IPS-NIHi11 (cell line): ENCODE measurements at regions not wholly inside any gene's neighbourhood (a gene's known extent, or its start where the extent isn't known, plus 50 kb on each side); places are given as distances from the start of the nearest gene placed in this dataset.
"Not testable (repeated sequence)": the region's sequence is repeated elsewhere in the genome, so short reads cannot be mapped to it uniquely, and the experiment has no call there.

Experiments used
- DNase-seq: peaks from one replicate; pipeline ENCODE4 v3.0.0; 2012; ENCODE audit warnings: mixed read lengths, low spot score

DNA sequence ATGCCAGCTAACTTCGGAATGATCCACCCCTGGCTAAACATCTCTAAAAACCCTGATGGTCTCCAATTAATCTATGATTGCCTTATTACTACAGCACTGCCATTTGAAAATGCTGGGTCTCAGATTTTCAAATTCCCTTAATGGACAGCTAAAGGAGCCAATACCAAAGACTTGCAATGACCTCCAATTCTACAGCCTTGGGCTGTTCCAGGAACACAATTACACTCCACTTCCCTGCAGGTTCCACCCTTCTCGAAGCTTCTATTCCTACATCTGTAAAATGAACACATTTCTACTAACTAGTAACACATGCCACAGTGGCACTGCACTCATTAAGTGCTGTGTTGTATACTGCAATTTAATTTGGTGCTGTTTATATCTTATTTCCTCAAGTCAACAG, 85.7 kb upstream of the AK4 start:
- no peak for DNase-seq

DNA sequence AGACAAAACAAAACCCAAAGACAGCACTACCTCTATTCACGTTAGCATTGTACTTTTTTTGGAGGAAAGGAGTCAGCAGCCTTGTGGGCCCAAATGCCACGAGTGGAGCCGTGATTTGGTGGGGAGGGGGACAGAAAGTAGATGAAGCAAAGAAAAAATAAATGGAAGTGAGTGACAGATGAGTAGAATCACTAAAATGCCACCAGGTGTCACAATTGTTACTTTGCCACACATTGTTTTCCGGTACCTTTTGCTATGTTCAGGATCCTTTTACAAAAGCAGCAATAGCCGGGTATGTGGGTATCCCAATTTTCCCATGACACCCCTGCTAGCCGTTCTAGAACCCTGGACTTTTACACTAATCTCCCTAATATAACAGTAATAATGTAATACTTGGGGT, 85.0 kb upstream of the AK4 start:
- DNase-seq: no peak

DNA sequence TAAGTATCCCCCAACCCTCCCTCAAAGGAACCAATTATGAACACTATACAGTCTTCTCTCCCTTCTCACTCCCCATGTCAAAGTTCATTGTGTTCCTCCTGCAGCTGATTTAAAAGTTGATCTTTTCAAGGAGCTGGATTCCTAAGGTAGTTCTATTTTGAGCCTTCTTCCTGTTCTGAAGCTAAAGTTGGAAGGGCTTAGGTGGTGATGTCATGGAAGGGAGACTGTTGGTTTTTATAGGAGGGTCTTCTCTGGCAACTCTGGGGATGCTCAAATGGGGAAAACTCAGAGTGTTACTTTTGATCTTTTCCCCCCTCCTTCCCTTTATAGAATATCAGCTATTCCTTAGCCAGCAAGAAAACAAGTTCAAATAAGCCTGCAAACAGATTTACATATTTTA, 83.0 kb upstream of the AK4 start:
- DNase-seq: no peak

DNA sequence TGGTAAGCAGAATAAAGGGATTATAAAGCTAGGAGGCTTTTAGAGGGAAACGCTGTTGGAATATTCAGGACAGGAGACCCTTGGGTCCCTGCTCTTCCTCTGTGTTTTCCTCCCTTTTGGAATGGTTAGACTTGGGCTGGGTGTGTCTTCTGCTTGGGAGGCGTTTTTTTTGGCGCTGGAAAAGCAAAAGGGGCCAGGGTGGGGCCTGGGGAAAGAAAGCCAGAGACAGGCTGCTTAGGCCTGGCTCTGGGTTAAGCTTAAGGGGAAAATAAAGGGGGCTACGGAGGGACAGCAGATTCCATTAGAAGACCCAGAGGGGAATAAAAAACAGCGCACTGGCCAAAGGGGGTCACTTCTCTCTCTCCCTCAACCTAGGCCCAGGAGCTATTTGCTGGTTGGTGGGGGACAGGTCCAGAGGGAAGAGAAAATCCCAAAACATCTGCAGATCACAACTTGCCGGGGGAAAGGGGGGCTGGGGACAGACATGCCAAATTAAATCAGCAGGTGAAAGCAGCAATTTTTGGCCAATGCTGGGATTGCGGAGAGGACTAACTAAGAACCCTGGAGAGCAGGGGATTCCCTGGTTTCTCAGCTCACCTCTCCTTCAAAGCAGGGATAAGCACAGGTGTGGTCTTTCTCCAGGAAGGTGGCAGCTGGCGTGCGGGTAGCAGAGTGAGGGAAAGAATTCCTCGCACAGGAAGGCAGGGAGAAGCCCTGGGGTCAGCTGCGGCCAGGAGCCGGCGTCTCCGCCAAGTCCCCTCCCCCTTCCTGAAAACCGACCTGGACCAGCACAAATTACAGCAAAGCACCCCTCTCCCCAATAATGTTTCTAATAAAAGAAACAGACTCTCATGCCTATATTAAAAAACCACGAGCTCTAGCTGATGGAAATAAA, 82.2 kb upstream of the AK4 start:
- peak; percentile 81 for DNase-seq

DNA sequence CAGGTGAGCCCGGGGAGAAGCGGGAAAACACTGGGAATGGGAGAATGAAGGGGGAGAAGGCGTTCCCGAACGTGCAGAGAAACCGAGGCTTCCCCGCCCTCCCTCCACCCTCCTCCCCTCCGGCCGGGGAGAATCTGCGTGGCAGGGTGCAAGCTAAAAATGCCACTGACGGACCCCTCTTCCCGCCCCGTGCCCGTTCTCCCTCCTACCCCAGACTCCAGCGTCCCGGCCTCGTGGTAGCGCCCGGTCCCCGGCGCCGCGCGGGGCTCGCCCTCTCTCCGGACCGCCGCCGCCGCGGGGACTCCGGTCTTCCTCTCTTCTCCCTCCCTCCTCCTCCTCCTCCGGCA, 81.6 kb upstream of the AK4 start:
- no peak for DNase-seq

DNA sequence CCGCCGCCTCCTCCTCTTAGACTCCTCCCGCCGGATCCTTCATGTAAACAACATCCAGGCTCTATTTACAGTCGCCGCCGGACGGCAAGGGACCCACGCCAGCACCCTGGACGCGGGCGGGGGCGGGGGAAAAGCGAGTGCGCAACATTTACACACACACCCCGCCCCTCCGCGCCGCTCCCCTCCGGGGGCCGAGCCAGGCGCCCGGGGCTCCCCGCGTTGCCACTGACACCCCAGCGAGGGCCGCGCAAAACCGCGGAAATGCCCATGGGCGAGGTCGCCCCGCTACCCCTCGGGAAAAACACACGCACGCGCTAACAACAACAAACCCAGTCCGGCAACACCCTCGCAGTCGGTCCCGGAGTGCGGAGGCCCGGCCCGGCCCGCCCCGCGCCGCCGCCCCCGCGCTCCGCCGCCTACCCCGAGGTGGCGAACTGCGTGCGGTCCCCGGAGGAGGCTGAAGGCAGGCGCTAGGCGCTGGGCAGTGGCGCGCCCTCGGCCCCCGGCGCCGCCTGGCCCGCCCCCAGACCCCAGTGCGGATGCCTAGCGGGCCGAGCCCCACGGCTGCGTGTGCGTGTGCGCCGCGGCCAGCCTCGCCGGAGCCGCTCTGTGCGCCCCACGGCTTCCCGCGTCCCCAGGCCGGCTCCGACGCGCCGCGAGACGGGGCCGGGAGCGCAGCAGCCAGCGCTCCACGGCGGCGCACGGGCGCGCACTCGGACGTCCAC, 81.1 kb upstream of the AK4 start:
- peak; percentile 84 for DNase-seq

DNA sequence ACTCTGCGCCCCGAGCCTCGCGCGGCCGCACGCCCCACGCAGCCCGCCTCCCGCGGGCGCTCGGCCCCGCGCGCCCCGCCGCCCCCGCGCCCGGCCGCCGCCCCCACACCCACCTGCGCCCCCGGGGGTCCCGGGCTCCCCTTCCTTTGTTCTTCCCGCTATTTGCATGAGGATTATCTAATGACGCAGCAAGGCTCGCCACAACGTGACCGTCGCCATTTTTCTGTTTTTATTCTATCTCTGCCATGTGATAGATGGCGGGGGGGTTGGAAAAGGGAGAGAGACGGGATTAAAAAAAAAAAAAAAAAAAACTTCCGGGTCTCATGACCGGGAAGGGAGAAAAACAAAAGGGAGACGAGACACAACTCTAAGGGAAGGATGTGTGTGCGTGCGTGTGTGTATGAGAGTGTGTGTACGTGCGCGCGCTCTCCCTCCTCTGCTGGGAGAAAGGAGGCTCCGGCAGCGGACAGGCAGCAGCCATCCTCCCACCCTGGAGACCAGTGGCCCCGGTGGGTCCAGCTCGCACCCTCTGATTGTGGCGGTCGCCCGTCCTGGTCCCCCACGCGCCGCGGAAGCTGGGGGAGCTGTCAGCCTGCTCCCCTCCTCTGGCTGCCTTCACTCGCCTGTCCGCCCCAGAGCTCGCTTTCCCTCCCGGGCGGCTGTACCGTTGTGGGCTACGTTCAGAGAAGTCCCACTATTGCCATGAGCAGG, 80.4 kb upstream of the AK4 start:
- DNase-seq: peak; percentile 75

DNA sequence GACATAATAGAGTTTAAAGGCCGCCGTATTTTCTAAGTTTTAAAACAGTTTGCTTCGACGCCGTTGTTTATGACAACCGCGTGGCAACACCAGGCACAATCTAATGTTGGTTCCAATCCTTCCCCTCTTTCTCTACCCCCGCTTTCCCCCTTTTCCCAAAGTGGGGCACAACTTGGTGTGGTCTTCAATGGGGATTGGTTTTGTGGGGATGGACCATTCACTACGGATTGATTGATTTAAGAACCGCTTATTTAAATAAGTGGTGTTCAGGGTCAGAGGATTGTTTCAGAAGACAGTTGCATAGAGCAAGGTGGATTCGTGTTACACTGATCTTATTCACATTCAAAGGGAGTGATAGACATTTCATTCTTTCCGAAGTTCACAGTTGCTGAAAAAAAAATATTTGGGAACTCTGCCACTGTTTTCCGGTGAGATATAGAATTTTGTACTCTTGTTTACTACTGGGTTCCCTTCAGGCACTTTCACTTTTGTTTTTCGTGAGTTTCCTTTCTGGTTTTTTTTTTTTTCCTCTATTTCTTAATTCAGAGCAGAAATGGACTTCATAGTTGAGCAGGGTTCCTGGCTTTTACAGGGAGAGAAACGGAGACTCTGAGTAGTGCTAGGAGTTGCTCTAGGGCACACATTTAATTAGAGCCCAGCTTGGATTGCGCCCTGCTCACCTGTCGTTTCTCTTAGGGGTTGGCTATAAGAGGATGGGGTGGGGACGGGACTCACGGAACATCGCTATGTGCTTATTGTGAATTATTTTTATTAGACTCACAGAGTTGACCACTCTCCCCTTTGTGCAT, 79.6 kb upstream of the AK4 start:
- no peak for DNase-seq

DNA sequence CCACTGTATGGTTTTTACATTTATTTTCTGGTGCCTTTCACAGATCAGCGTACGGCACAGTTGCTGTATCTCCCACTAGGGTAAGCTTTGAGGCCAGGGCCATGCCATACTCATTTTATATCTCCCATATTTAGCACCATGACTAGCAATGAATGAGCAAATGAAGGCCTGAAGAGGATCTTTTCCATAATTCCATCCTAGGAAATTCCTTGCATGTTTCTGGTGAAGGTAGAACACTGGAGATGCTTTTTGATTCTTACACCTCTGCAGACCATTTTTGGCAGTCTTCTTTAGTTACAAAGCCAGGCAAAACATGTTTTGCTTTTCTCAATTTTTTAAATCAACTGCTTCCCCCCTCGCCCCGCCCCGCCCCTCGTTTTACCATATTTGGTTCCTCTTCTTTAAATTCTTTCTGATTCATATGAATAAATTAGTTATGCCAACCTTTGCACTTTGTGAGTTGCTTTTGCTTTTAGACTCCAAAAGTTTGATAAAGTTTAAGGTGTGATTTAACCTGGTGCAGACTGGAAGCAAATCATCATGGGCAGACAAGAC, 78.9 kb upstream of the AK4 start:
- no peak for DNase-seq

DNA sequence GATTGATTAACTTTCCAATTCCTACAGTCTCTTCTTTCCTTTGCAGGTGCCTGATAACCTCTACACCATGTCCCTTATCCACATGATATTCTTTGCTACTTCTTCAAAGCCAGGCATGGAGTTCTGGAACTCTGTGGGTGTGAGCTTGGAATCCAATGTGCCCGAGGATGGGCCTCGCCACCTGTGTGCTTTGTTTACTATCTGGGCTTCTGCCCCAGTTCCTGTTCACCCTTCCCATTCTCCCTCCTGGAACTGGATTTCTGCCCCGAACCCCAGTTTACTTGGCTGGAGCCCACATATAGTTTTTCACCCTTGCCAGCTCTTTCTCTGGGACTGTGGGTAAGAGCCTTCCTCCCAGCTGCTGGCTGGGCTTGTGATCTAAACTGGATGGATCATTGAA, 75.2 kb upstream of the AK4 start:
- DNase-seq: no peak

DNA sequence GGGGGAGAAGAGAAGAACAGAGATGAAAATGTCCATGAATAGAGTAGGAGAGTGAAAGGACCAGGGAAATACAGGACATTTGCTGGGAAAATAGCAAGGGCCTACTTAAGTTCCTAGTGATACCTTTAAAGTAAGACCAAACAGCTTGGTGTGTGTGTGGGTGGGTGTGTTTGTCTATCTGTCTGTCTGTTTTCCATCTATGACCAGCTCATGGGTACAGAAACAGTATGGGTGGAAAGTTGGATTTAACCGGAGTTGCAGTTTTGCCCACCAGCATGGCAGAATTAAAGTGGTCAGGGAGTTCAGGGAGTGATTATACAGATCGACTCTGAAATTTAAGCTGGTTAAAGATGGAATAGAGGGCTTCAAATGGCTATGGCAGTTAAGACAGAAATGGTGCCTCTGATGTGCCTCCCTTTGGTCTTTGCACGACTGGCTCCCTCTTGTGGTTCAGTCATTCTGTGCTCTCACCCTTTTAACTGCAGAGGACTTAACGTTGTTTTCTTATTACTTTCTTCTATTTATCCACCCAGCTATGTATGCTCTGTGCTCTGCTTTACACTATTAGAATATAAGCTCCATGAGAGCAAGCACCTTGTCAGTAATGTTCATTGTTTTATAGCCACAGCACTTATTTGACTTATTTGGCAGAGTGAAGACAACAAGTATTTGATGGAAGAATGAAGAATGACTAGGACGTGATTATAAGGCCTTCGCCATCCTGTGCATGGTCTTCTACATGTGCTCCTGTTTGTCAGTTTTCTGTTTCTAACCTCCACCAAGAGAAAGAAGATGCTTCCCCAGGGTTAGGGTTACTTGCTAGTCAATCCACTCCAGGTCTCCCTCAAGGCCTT, 72.7 kb upstream of the AK4 start:
- peak; percentile 63 for DNase-seq

DNA sequence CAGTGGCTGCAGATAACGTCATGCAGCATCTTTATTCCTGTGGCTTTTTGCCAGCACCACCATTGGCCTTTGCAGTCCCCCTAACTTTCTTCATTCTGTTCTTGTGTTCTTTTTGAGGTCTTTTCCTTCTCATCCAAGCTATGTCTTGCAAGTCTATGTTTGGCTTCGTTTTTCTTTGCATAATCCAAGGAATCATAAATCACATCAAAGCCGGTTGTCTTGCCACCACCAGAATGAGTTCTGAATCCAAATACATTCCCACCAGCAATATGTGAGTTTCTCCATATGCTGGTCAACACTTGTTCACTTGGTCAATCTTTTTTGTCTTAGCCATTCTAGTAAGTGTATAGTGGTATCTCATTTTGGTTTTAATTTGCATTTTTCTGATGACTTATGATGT, 70.6 kb upstream of the AK4 start:
- DNase-seq: no peak

DNA sequence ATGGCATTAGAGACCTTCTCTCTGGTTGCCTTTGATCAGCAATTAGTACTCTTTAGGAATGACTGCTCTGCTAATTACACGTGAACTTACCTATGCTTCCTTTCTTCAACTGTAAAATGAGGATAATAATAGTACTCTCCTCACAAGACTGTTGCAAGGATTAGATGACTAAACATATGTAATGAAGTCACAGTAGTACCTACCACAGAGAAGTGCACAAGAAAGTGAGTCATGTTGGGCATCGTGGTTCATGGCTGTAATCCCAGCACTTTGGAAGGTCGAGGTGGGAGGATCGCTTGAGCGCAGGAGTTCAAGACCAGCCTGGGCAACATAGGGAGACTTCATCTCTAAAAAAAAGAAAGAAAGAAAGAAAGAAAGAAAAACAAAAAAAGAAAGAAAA, 68.1 kb upstream of the AK4 start:
- no peak for DNase-seq

DNA sequence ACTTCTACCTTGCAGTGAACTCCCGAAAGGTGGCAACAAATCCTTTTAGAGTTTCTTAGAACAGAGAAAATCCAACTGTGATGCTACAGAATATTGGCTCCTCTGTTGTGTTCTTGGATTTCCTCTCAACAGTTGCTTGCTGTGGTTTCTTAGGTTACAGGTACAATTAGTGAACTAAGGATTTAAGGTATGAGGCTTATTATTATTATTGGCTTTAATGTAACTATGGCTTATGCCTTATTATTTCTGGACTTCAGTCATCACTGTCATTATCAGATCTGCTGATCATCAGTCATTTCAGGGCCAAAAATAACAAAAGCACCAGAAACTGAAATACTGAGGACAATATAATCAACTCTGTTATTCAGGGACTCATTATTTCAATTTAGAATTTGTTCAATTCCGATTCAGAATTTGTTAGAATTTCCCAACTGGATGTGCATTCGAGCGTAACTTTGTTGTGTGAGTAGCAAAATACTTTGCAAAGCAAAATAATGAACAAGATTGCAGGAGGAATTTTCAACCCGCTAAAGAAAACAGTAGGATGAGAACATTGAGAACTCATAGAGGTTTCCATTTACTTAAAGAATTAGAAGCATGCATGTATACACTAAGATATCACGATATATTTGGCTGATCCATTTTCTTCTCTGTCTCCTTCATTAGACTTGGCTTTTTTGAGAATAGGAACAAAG, 65.5 kb upstream of the AK4 start:
- DNase-seq: no peak

DNA sequence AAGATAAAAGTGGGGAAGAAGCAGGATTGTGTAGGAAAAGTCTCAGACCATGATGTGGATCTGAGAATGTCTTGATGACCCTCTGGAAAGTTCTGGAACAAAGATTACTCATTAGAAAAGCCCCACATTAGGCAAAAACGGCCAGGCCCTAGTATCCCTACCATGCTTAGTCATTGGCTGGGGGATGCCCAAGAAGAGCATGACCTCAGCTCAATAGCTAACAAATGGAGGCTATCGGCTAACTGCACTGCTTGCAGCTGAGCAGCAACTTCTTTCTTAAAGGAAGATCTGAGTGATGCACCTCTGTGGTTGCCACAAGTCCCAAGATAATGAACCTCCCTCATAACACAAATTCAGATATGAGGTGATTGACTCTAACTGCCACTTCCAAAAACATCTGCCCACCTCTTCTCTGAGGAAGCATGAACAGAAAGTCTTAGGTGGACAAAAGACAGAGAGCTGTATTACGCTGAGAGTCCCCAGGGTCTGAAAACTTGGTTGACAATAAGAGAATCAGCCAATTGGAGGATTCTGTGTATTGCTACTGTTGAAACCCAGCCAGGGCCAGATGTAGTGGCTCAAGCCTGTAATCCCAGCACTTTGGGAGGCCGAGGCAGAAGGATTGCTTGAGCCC, 64.6 kb upstream of the AK4 start:
- DNase-seq: no peak

DNA sequence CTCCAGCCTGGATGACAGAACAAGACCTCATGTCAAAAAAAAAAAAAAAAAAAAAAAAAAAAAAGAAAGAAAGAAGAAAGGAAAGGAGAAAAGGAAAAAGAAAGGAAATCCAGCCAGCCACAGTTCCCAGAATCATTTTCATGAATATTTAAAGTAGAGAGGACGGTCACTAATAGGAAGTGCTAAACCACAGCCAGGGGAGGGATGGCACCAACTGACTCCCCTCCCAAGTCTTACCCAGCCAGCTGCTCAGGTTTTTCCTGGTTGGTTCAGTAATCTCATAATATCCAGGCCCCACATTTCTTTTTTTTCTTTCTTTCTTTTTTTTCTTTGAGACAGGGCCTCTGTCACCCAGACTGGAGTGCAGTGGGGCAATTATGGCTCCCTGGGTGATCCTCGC, 63.9 kb upstream of the AK4 start:
- no peak for DNase-seq

DNA sequence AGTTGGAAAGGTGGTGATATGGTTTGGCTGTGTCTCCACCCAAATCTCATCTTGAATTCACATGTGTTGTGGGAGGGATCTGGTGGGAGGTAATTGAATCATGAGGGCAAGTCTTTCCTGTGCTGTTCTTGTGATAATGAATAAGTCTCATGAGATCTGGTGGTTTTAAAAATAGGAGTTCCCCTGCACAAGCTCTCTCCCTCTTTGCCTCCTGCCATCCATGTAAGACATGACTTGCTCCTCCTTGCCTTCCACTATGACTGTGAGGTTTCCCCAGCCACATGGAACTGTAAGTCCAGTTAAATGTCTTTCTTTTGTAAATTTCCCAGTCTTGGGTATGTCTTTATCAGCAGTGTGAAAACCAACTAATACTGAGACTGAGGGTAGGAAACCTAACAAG, 60.5 kb upstream of the AK4 start:
- DNase-seq: not testable (repeated sequence)

DNA sequence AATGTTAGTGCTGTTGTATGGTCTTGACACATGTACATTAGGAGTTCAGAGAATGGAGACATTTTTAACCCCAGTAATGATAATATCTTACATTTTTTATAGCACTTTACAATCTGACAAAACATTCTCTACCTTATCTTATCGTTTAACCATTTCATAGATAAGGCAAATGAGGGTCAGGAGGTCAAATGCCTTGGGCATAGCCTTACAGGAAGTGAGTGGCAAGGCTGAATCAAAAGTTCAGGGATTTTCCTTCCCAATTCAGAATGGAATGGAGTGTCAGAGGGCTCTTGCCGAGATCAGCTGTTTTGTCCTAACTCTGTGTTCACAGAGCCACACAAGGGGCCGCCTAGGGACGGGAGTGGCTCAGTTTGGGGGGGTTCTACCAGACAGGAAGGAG, 57.6 kb upstream of the AK4 start:
- DNase-seq: no peak

DNA sequence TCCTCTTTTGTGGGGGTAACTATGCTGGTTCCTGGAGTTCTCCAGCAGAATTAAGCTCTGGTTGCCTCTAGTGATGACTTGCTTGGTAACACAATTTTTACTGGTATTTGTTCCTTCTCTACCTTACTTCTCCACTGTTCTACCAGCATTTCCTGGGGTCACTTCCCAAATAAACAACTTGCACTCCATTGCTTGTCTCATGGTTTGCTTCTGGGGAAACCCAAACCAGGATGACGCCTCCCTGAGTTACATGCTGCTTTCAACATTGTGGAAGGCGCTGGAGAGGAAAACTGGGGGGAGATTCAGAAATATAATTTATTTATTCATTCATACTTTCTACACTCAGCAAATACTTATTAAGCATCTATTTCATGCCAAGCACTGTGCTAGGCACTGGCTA, 55.3 kb upstream of the AK4 start:
- no peak for DNase-seq

DNA sequence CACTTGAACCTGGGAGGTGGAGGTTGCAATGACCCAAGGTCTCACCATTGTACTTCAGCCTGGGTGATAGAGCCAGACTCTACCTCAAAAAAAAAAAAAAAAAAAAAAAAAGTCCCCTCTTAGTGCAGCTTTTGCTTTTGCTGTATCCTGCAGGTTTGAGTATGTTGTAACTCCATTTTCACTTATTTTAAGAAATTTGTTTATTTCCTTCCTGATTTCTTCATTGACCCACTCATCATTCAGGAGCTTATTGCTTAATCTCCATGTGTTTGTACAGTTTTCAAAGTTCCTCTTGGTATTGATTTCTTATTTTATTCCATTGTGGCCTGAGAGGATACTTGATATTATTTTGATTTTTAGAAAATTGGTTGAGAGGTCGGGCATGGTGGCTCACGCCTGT, 50.9 kb upstream of the AK4 start:
- DNase-seq: no peak
